ENCODE measurements at regions not wholly inside any gene's neighbourhood (a gene's known extent, or its start where the extent isn't known, plus 50 kb on each side); places are given as distances from the start of the nearest gene placed in this dataset.

DNA sequence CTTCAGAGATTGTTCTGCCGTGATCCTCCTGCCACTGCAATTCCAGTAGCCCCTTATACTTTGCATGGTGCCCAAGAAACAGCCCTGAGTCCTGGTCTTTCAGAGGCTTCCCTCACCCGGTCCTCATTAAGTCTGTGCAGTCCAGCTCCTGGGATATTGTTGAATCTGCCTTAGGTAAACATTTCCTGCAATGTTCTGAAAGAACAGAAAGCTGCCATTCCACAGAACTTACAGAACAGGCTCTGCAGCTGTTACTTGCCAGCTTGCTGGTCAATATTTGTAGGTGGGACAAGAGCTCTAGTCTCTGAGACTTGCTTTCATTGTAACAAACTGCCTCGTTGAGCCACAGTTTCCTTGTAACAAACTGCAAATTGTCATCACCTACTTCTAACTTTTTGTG is 115.0 kb upstream of the KIF5B start:
- no peak for DNase-seq (ENCODE audit: low read depth in 2 of 2)

DNA sequence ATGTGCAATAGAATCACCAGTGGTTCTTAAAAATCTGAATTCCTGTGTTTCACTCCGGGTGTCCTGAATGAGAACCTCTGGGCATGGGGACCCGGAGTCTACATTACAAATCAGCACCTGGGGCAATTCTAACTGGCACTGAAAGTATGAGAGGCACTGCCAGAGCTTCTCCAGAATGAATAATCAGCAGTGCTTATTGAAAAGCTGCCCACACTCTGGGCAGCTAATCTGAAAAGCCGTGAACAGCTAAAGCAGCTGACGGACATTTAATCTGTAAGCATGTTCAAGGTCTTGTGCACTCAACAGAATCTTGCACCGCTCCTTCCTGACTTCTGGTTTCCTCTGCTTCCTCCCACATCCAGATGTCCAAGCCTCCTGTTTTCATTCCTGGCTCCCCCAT is 113.3 kb upstream of the KIF5B start:
- DNase-seq (ENCODE audit: low read depth in 2 of 2): no peak

DNA sequence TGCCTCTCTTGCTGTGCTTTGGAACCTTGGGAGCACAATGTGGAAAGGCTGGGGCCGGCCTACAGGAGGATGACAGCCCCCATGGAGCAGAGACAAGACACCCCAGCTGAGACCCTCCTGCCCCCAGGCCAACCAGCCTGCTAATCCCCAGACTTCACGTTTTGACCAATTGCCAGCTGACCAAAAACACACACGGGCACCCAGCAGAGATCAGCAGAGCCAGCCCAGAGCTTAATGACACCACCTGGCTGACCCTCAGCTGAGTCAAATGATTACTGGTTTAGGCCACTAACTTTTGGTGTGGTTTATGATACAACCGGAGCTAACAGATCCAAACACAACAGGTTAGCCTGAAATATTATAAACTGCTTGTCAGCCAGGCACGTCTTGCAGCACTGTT is 111.2 kb upstream of the KIF5B start:
- DNase-seq (ENCODE audit: low read depth in 2 of 2): no peak

DNA sequence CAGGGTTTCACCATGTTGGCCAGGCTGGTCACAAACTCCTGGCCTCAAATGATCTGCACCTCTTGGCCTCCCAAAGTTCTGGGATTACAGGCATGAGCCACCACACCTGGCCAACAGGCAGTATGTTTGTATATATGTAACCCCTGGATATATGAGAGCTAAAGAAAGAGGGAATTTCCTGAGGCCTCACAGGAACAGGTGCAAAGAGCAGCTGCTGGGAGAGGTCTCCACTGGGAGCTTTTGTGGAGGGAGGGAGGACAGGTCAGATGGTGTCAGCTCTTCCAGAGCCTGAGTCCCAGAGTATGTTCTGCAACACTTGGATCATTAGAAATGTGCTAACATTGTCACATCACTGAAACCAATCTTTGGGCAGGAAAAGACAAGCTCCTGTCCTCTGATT is 110.1 kb upstream of the KIF5B start:
- DNase-seq (ENCODE audit: low read depth in 2 of 2): no peak

DNA sequence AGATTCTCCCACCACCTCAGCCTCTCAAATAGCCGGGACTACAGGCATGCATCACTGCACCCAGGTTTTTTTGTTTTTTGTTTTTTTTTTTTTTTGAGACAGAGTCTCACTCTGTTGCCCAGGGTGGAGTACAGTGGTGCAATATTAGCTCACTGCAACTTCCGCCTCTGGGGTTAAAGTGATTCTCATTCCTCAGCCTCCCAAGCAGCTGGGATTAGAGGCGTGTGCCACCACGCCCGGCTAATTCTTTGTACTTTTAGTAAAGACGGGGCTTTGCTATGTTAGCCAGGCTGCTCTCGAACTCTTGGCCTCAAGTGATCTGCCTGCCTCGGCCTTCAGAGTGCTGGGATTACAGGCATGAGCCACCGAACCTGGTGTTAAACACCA is 107.5 kb upstream of the KIF5B start:
- no peak for DNase-seq (ENCODE audit: low read depth in 2 of 2)

DNA sequence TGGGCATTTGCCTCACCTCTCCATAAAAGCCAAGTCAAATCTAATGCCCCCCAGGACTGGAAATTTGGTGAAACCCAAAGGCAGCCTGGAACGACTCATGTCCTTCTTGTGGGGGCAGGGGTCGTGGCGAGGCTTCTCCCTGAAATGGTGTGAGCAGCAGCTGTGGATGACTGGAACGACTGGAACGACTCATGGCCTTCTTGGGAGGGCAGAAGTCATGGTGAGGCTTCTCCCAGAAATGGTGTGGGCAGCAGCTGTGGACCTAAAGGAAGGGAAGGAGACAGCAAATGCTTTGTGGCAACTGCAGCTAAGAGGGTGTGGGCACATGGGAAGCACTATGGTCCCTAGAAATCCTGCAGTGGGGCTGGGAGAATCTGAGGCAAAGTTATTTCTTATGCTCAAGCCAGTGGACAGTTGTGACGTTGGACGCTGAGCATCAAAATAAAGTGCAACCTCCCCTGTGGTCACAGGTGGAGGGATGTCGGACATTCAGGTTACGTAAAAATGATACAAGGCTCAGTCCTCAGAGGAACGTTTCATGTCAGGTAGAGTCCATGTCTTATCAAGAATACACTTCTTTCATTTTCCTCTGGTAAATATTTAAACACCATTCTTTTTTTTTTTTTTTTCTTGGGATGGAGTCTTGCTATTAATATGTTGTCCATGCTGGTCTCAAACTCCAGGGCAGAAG is 107.0 kb upstream of the KIF5B start:
- no peak for DNase-seq (ENCODE audit: low read depth in 2 of 2)

DNA sequence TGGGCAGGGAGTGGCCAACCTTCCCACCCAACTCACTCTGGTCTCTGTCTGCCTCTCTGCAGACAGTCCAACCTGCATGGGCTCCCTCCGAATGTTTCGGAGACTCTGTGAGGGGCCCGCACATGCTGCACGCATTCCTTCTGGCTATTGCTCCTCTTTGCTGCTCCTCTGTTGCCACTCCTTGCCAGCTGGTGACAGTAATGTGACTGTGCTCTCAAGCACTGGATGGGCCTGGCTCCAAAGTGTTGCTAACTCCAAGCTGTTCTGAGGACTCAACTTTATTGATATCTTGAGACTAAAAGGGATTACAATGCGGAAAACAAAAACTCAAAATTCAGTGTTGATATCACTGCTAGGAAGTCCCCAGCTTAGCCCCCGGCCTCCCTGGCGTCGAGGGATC is 105.4 kb upstream of the KIF5B start:
- DNase-seq (ENCODE audit: low read depth in 2 of 2): no peak

DNA sequence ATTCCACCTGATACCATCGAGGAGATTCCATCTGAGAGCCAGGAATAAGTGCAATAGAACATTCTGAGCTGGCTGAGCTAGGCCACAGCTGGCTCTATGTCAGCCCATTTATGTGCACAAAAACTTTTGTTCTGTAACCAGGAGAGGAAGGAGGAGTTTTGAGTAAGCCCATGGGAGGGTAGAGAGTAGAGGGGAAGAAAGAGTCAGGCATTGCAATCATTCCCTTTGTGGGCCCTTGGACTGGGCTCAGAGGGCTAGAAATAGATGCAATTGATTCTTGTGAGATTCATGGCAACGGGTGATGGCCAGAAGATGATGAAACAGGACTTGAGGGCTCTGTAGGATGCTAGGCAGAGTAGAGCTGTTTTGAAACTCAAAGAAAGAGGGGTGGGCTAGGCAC is 104.6 kb upstream of the KIF5B start:
- no peak for DNase-seq (ENCODE audit: low read depth in 2 of 2)

DNA sequence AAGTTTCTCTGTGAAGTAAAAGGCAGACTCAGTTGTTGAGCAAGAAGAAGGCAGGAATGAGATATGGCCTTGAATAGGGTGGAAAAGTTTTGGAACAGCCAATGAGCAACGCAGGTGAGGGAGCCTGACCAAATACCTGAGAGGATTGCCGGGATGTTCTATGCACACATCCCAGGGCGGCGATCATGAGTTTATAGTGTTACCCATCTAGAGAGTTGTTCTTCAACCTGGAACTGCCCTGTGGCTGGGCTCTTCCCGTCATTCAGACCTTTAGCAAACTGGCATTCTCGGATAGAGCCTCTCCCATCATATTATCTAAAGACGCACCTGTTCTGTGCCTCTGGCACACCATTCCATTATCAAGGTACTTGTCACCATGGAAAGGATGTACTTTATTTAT is 103.0 kb upstream of the KIF5B start:
- DNase-seq (ENCODE audit: low read depth in 2 of 2): no peak

DNA sequence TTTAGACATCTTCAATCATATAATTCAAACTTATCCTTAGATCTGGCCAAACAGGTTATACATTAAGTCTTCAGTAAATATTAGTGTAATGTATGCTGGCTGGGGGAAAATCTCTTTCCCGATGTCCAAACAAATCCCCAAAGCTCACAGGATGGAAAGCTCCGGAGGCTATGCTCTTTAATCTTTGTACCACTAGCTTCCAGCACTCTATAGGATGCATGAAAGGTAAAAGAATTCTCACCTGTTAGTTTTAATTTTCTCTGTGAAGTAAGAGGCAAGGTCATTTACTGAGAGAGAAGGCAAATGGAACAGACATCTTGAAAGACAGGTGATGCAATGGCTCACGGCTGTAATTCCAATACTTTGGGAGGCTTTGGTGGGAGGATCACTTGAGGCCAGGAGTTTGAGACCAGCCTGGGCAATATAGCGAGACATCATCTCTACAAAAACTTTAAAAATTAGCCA is 99.8 kb upstream of the KIF5B start:
- DNase-seq (ENCODE audit: low read depth in 2 of 2): no peak

DNA sequence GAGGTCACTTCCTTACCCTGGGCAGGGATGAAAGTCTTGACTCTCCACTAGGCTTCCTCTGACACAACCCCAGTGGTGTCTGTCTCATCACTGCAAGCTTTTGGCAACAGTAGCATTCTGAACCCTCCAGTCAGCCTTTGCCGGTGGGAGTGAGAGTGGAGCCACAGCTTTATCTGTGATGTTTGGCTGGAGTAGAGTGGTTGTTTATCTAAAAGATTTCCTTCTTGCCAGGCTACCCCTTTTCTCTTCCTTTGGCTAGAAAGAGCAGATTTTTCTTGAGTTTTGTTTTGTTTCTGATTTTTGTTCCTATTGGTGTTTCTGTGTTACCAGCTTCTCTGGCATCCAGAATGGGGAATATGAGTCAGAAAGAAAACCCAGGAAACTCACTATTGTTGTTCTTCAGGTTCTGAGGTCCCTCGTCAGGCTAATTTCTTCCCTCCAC is 98.9 kb upstream of the KIF5B start:
- no peak for DNase-seq (ENCODE audit: low read depth in 2 of 2)

DNA sequence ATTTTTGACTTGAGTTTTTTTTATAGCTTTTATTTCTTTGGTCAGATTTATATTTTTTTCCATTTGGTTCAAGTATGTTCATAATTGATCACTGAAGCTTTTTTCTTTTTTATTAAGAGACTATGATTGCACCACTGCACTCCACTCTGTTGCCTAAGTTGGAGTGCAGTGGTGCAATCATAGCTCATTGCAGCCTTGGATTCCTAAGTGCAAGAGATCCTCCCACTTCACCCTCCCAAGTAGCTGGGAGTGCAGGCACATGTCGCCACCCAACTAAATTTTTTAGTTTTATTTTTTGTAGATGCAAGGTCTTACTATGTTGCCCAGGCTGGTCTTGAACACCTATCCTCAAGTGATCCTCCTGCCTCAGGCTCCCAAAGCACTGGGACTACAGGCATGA is 97.7 kb upstream of the KIF5B start:
- DNase-seq (ENCODE audit: low read depth in 2 of 2): no peak

DNA sequence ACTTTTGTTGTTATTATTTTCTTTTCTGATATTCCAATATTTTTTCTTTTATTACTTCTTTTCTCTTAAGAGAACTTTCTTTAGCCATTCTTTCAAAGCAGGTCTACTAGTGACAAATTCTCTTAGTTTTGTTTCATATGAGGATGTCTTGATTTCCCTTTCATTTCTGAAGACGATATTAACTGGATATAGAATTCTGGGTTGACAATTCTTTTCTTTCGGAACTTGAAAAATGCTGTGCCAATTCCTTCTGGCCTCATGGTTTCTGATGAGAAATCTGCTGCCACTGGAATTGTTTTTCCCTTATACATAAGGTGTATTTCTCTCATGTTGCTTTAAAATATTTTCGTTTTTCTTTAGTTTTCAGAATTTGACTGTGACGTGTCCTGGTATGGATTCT is 97.0 kb upstream of the KIF5B start:
- DNase-seq (ENCODE audit: low read depth in 2 of 2): no peak

DNA sequence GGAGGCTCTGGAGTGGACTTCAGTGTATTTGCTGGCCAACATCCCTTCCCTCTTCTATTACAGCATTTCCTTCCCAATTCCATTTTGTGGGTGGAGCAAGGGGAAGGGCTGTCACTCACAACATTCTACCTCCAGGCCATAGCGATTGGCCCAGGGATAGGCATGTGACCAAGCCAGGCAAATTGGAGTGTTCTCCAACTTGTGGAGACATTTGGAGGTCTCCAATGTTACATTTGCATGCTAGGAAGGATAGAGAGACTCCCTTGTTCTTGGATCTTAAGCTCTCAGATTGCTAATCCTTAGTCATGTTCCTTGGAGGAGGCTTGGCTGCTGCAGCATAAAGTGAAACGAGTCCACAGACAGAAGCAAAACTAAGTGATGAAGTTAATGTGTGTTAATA is 95.6 kb upstream of the KIF5B start:
- no peak for DNase-seq (ENCODE audit: low read depth in 2 of 2)

DNA sequence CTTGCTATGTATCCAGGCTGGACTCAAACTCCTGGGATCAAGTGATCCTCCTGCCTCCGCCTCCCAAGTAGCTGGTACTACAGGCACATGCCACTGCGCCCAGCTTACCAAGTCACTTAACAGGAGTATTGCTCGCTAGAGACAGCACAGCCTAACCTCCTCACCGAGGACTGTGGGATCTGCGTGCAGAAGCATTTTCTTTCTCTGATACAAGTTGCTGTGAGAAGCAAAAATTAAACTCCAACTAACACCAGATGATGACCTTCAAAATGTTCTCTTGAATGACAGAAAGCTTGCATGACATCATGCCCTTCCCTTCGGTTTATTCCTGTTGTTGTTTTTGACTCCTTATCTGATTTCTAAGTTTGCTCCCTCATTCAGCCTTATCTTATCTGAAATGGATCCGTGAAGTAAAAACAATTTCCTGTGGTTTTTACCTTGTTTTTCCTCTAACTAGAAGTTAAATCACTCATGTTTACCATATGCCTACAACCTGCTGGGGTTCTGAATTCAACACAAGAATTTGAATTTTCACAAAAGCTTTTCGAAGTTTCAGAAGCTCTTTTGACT is 94.4 kb upstream of the KIF5B start:
- DNase-seq (ENCODE audit: low read depth in 2 of 2): no peak

DNA sequence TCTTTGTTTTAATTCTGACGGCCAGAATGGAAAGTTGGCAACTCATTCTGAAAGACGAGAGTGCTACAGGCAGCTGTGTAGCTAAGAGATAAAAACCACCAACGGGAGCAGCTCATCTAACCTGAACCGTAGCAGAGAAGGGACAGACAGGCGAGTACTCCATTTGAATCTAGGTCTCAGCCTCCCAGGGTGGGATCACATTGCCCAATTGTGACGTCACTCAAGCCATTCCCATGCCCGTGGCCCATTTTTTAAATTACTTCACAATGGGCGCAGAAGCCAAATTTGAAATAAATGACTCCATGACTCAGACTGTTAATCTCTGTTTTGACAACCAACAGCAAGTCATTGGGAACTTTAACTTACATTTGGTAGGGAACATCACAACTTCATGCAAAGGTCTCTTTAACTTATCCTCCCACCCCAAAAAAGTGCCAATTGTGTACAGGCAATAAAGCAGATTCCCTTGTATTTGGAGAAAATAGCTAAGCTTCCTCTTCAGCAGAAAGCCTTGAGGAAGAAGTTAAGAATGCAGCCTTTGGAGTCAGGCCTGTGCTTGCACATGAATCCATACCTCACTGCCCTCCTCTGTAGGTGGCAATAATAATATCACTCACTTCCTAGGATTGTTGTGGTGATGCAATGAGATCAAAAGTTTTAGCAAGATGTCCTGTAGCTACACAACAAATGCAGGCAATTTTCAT is 93.2 kb upstream of the KIF5B start:
- DNase-seq (ENCODE audit: low read depth in 2 of 2): no peak

DNA sequence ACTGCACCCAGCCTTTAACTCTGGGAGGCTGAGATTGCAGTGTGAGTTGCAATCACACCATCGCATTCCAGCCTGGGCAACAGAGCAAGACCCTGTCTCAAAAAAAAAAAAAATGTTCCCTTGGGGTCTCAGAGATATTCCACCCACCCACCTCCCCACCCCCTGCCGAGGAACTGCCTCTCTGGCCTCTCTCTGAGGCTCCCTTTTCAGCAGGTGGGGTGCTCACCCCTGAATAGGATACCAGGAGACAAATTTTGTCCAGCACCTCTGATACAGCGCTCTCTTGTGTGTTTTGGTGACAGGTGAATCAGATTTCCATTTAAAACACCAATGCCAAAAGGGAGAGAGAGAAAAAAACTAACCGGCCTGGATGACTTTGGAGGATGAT is 92.6 kb upstream of the KIF5B start:
- DNase-seq (ENCODE audit: low read depth in 2 of 2): no peak

DNA sequence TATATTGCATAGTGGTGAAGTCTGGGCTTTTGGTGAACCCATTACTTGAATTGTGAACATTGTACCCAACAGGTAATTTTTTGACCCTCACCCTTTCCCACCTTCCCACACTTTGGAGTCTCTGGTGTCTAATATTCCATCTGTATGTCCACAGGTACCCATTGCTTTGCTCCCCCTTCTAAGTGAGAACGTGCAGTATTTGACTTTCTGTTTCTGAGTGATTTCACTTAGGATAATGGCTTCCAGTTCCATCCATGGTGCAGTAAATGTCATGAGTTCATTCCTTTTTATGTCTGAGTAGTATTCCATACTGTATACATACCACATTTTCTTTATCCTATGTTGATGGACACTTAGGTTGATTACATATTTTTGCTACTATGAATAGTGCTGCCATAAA is 91.5 kb upstream of the KIF5B start:
- DNase-seq (ENCODE audit: low read depth in 2 of 2): no peak

DNA sequence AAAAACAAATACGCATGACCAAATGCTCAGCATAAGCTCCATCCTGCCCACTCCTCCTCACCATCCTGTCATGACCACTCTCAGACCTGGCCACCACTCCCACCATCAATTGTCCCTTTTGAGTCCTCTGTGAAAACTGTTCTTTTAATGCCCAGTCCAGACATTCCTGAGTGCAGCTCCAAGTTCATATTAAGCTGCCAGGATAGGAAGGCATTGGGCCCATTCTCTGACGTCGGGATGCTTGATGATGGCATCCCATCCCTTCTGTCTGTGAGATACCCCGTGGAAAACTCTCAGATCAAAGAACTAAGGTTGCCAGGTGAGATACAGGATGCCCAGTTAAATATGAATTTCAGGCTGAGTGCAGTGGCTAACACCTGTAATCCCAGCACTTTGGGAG is 89.9 kb upstream of the KIF5B start:
- no peak for DNase-seq (ENCODE audit: low read depth in 2 of 2)

DNA sequence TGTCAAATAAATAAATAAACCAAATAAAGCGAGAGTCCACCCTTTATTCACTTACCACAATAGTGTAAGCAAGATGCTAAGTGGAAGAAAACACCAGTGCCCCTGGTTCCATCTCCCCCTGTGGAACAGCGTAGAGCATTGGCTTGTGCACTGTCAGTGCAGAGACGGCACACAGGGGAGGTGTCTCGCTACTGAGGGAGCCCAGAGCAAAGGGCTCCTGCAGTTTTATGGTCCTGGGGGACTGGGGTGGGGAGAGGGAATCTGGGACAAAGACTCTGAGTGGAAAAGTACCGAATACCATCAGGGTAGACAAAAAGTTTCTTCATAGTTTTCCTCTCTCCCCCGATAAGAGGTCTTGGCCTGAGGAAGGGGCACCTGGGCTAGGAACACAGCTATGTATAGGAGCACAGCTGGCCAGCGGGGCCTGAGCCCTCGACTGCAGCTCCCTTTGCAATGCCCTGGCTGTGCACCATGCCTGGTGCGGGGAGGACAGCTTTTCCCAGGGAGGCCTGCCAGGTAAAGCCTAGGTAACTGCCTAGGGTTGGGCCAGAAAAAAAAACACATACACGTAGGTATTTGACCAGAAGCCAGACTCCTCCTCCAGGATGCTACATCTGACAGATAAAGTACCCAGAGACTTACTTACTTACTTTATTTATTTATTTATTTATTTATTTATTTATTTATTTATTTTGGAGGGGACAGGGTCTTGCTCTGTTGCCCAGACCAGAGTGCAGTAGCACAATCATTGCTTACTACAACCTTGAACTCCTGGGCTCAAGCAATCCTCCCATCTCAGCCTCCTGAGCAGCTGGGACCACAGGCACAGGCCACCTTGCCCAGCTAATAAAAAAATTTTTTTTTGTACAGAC is 88.8 kb upstream of the KIF5B start:
- no peak for DNase-seq (ENCODE audit: low read depth in 2 of 2)

DNA sequence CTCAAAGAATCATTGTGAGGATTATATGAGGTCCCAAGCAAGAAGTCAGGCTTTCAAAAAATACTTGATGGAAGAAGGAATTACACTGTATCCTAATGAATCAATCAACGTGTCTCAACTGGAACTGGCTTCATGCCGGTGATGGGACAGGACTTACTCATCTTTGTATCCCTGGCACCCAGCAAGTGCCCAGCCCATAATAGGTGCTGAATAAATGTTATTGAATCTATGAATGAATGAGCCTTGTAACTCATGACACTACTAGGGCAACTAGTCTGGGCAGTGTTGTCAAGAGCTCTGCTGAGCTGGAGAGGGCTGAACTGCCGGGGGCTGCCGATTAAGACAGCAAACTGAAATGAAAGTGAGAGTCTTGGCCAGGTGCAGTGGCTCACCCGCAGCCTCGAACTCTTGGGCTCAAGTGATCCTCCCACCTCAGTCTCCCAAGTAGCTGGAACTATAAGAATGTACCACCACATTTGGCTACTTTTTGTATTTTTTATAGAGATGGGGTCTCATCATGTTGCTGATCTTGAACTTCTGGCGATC is 87.2 kb upstream of the KIF5B start:
- DNase-seq (ENCODE audit: low read depth in 2 of 2): no peak

DNA sequence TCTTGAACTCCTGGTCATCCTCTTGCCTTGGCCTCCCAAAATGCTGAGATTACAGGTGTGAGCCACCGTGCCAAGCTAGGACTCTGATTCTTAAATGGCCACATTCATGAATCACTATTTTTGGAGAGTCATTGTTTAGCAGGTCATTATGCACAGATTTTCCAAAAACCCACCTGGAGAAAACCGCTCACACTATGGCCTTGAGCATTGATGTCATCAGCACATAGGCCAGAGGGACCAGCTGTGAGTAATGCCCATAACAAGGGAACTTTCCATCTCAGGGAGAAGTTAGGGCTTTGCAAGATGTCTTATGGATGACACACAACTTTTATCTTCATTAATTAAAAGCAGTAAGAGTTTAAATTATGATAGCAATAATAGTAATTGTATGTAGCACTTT is 86.4 kb upstream of the KIF5B start:
- DNase-seq (ENCODE audit: low read depth in 2 of 2): no peak

Measured in activated CD4-positive, alpha-beta T cell treated with anti-CD3 and anti-CD28 coated beads for 24 hours (primary cell).